ENCODE measurements at regions not wholly inside any gene's neighbourhood (a gene's known extent, or its start where the extent isn't known, plus 50 kb on each side); places are given as distances from the start of the nearest gene placed in this dataset.

DNA sequence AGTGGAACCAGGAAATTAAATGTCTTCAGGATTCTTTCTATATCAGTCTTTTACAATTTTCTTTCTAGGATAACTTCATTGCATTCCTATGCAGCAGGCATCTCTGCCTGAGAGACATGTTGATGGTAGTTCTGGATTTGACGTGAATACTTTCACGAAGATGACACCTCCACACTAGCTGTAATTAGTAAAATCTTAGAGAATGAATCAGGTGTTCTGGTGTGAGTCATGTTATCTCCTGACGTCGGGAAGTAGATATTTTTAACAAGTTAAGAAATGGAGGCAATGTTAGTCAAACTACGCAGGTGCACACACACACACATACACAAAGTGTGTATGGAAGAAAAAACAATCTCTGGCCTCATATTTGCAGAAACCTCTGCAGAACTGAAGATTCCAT, 1661.3 kb upstream of the MIR17HG start:
- TF ChIP-seq CBX3 (IDR thresholded peaks at IDR 0.05; ENCODE audit: low read depth) = no peak
- no peak for TF ChIP-seq POLR2A (IDR thresholded peaks at IDR 0.05; ENCODE audit: borderline replicate concordance, extremely low read depth, insufficient read depth, insufficient read length)
- TF ChIP-seq EZH2 (IDR thresholded peaks at IDR 0.05) = no peak
- TF ChIP-seq, protein P1, sequence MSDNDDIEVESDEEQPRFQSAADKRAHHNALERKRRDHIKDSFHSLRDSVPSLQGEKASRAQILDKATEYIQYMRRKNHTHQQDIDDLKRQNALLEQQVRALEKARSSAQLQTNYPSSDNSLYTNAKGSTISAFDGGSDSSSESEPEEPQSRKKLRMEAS (IDR thresholded peaks at IDR 0.05) = no peak
- no peak for TF ChIP-seq POLR2AphosphoS5 (IDR thresholded peaks at IDR 0.05; ENCODE audit: low read depth, low read length)
- TF ChIP-seq, protein P2, sequence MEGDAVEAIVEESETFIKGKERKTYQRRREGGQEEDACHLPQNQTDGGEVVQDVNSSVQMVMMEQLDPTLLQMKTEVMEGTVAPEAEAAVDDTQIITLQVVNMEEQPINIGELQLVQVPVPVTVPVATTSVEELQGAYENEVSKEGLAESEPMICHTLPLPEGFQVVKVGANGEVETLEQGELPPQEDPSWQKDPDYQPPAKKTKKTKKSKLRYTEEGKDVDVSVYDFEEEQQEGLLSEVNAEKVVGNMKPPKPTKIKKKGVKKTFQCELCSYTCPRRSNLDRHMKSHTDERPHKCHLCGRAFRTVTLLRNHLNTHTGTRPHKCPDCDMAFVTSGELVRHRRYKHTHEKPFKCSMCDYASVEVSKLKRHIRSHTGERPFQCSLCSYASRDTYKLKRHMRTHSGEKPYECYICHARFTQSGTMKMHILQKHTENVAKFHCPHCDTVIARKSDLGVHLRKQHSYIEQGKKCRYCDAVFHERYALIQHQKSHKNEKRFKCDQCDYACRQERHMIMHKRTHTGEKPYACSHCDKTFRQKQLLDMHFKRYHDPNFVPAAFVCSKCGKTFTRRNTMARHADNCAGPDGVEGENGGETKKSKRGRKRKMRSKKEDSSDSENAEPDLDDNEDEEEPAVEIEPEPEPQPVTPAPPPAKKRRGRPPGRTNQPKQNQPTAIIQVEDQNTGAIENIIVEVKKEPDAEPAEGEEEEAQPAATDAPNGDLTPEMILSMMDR (IDR thresholded peaks at IDR 0.05 in 2 of 3, conservative IDR thresholded peaks at IDR 0.05 in 1 of 3; ENCODE audit: borderline replicate concordance in 1 of 3, insufficient read depth in 1 of 3, low read depth in 2 of 3, low read length in 2 of 3) = no peak
- no peak for TF ChIP-seq CEBPB (IDR thresholded peaks at IDR 0.05; ENCODE audit: low read depth)

Data from HCT116 (cell line).